GM19452 (cell line): ENCODE measurements at regions not wholly inside any gene's neighbourhood (a gene's known extent, or its start where the extent isn't known, plus 50 kb on each side); places are given as distances from the start of the nearest gene placed in this dataset.

Source experiments
- ATAC-seq: cut with Tn5 transposase; IDR thresholded peaks from one replicate; pipeline ENCODE4 v1.9.1; 2021; ENCODE audit not compliant: unreplicated experiment

GRCh38 chr21:16708101-16708835, 804.6 kb upstream of the CXADR start:
- no peak for ATAC-seq

GRCh38 chr21:16709866-16710550, 802.8 kb upstream of the CXADR start:
- no peak for ATAC-seq

- no peak for ATAC-seq
Measured at GRCh38 chr21:16711757-16712156, 801.1 kb upstream of the CXADR start.

- no peak for ATAC-seq
Measured at GRCh38 chr21:16713331-16714117, 799.3 kb upstream of the CXADR start.

- no peak for ATAC-seq
Measured at GRCh38 chr21:16740511-16740910, 772.3 kb upstream of the CXADR start.

- ATAC-seq = no peak
Measured at GRCh38 chr21:16741141-16741665, 771.6 kb upstream of the CXADR start.

GRCh38 chr21:16742131-16742641, 770.7 kb upstream of the CXADR start:
- ATAC-seq = no peak

- ATAC-seq = no peak
Measured at GRCh38 chr21:16742741-16743140, 770.1 kb upstream of the CXADR start.

GRCh38 chr21:16743317-16743716, 769.5 kb upstream of the CXADR start:
- no peak for ATAC-seq

GRCh38 chr21:16750926-16751325, 761.9 kb upstream of the CXADR start:
- no peak for ATAC-seq

GRCh38 chr21:16751695-16752474, 761.0 kb upstream of the CXADR start:
- ATAC-seq = no peak

GRCh38 chr21:16752475-16752857, 760.4 kb upstream of the CXADR start:
- no peak for ATAC-seq

- ATAC-seq = no peak
Measured at GRCh38 chr21:16755061-16755460, 757.8 kb upstream of the CXADR start.

- ATAC-seq = no peak
Measured at GRCh38 chr21:16767201-16767600, 745.6 kb upstream of the CXADR start.

- ATAC-seq = no peak
Measured at GRCh38 chr21:16768096-16768495, 744.7 kb upstream of the CXADR start.

GRCh38 chr21:16770266-16770665, 742.6 kb upstream of the CXADR start:
- ATAC-seq = no peak

GRCh38 chr21:16773206-16773605, 739.6 kb upstream of the CXADR start:
- no peak for ATAC-seq

- ATAC-seq = no peak
Measured at GRCh38 chr21:16775076-16775475, 737.8 kb upstream of the CXADR start.

GRCh38 chr21:16777041-16777720, 735.7 kb upstream of the CXADR start:
- no peak for ATAC-seq

GRCh38 chr21:16788584-16788983, 724.3 kb upstream of the CXADR start:
- no peak for ATAC-seq
